ENCODE measurements at regions not wholly inside any gene's neighbourhood (a gene's known extent, or its start where the extent isn't known, plus 50 kb on each side); places are given as distances from the start of the nearest gene placed in this dataset.

GRCh38 chr6:15063253-15063853, 182.5 kb upstream of the JARID2 start:
- TF ChIP-seq CTCF (IDR thresholded peaks at IDR 0.05; ENCODE audit: poor library complexity, severe bottlenecking), result no peak
- TF ChIP-seq POLR2AphosphoS5 (IDR thresholded peaks at IDR 0.05), result no peak
- TF ChIP-seq EZH2 (IDR thresholded peaks at IDR 0.05; ENCODE audit: borderline replicate concordance, insufficient read depth, low read length, poor library complexity, severe bottlenecking), result no peak
- no peak for TF ChIP-seq EP300 (conservative IDR thresholded peaks at IDR 0.05; ENCODE audit: poor library complexity, severe bottlenecking)
- no peak for TF ChIP-seq MXI1 (conservative IDR thresholded peaks at IDR 0.05; ENCODE audit: poor library complexity, severe bottlenecking)
- TF ChIP-seq SMC3 (conservative IDR thresholded peaks at IDR 0.05; ENCODE audit: poor library complexity), result no peak
- TF ChIP-seq REST (IDR thresholded peaks at IDR 0.05; ENCODE audit: borderline replicate concordance), result no peak
